GM18867 (cell line): ENCODE measurements at regions not wholly inside any gene's neighbourhood (a gene's known extent, or its start where the extent isn't known, plus 50 kb on each side); places are given as distances from the start of the nearest gene placed in this dataset.

ENCODE experiments used
- ATAC-seq: cut with Tn5 transposase; IDR thresholded peaks from one replicate; pipeline ENCODE4 v1.9.1; 2021; ENCODE audit warnings: mild to moderate bottlenecking, moderate library complexity; ENCODE audit not compliant: unreplicated experiment

GRCh38 chr6:170179616-170180324 is 111.1 kb downstream of the DLL1 start:
- no peak for ATAC-seq

- no peak for ATAC-seq
These were observed 112.1 kb downstream of the DLL1 start for GRCh38 chr6:170178561-170179477.

DNA sequence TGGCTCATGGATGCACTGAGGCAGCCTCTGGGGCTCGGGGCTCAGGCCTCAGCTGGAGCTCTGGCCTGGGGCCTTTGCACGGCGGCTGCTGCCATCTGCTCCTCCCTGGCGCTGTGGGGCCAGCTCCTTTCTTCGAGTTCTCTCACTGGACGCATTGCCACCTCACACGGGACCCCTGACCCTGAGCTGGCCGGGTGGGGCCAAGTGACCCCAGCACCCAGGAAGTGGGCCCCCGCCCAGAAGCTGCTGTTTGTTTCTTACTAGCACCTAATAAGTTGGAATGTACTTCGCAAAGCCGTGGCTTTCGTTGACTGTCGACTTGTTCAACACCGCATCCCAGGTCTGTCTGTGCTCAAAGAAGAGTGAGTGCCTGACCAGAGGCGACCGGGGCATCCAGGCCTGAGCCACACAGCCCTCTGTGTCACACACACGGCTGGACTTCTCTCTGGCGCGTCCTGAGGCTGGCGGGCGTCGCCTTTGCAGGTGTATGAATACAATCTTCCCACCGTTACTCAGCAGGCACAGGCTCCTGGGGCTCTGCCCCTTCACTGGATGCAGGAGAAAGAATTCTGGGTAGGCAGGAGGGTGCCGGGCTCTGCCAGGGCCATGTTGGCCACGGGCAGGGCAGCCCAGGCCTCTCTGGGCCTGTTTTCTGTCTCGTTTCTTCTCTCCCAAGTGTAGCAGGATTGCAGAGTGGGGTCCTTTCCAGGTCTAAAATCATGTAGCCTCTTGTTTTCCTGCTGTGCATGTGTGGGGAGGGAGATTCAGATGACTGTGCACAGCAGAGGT is 112.9 kb downstream of the DLL1 start:
- no peak for ATAC-seq

GRCh38 chr6:170176898-170177771 is 113.7 kb downstream of the DLL1 start:
- no peak for ATAC-seq

GRCh38 chr6:170176136-170176897 is 114.6 kb downstream of the DLL1 start:
- ATAC-seq = no peak

GRCh38 chr6:170175644-170176135 is 115.2 kb downstream of the DLL1 start:
- ATAC-seq = no peak

GRCh38 chr6:170174771-170175643 is 115.9 kb downstream of the DLL1 start:
- ATAC-seq = no peak

DNA sequence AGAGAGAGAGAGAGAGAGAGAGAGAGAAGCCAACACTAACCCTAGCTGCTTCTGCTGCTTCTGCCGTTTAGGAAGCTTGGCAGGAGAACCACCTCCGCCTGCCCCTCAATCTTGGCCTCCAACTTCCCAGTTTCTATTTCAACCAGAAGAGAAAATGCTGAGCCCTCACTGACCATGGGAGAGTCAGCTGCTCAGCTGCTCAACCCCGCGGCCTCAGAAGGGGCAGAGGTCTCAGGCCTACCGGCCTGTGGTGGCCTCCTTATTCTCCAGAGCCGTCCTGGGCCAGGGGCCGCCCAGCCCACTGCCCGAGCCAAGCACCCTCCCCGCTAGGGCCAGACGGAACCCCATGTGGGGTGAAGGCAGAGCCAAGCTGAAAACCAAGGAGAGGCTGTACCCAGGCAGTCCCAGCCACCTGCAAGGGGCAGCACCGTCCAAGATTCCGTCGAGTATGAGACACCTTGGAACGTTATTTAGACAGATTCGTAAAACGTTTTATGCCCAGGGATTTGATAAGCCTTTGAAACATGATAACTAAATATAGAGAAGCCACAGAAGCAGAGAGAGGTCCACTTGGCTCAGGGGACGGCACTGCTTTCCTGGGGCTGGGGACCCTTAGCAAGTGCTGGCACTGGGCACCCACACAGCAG is 116.6 kb downstream of the DLL1 start:
- no peak for ATAC-seq

- no peak for ATAC-seq
These were observed 117.5 kb downstream of the DLL1 start for GRCh38 chr6:170173335-170173881.

- no peak for ATAC-seq
These were observed 118.0 kb downstream of the DLL1 start for GRCh38 chr6:170172825-170173256.

DNA sequence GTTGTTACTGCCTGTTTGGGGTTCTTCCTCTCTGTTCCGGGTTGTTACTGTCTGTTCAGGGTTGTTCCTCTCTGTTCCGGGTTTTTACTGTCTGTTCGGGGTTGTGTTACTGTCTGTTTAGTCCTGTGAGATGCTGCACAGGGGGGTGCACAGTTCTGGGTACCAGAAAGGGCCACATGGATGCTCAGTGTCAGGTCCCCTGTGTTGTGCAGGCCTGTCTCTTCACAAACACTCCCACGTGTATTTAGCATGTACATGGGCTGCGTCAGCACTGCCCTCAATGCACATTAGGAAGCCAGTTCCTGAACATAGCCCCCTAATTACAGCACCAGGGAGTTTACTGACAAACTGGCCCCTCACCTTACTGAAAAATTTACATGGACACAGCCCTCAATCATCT is 118.5 kb downstream of the DLL1 start:
- ATAC-seq = no peak

DNA sequence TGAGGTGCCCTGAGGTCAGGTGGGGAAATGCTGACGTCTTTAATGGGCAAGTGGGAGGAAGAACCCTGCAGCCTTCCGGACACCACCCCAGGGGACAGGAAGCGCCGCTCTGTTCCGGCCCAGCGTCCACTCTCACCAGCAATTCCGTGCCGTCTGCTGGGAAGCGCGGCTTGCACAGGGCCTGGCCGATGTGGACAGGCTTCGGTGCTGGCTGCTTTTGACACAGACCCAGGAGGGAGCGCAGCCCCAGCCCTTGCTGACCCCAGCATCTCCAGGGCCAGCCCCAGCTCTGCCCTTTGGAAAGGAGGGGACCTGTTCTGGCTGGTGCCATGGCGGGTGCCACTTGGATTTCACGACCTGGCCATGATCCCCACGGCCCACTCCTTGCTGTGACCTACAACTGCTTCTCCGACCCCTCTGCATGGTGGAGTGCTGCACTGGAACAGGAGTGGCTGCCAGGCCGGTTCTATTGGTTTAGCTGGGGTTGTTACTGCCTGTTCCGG is 123.2 kb downstream of the DLL1 start:
- no peak for ATAC-seq

- ATAC-seq = no peak
These were observed 124.3 kb downstream of the DLL1 start for GRCh38 chr6:170166511-170167122.

GRCh38 chr6:170165471-170166117 is 125.3 kb downstream of the DLL1 start:
- no peak for ATAC-seq

GRCh38 chr6:170165085-170165470 is 125.8 kb downstream of the DLL1 start:
- no peak for ATAC-seq

DNA sequence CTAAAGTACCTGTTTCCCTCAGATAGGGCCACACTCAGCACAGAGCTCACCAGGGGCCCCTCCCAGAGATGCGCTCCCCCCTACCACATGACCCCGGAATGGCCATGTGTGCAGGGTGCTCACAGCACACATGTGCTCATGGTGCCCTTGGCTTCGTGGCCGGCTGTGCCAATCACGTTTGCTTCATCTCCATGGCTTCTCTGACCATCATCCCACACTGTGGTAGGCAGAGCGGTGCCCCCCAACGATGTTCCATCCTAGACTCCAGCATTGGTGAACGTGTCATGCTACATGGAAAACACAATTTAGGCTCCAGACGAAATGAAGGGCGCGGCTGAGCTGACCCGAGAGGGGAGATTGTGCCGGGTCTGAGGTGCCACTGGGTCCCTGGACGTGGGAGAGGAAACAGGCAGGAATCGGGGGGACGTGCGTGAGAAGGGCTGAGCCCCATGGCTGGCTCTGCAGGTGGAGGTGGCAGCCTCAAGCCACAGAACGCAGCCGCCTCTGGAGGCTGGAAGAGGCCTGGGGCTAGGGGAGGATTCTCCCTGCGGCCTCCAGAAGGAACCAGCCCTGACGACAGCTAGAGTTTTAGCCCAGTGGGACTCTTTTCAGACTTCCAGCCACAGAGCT is 126.5 kb downstream of the DLL1 start:
- no peak for ATAC-seq
